HG02759 (cell line): ENCODE measurements at regions not wholly inside any gene's neighbourhood (a gene's known extent, or its start where the extent isn't known, plus 50 kb on each side); places are given as distances from the start of the nearest gene placed in this dataset.
"Not testable (repeated sequence)": the region's sequence is repeated elsewhere in the genome, so short reads cannot be mapped to it uniquely, and the experiment has no call there.

ENCODE experiments used
- ATAC-seq: cut with Tn5 transposase; IDR thresholded peaks from one replicate; pipeline ENCODE4 v1.9.1; 2021; ENCODE audit warnings: mild to moderate bottlenecking, moderate library complexity; ENCODE audit not compliant: unreplicated experiment

DNA sequence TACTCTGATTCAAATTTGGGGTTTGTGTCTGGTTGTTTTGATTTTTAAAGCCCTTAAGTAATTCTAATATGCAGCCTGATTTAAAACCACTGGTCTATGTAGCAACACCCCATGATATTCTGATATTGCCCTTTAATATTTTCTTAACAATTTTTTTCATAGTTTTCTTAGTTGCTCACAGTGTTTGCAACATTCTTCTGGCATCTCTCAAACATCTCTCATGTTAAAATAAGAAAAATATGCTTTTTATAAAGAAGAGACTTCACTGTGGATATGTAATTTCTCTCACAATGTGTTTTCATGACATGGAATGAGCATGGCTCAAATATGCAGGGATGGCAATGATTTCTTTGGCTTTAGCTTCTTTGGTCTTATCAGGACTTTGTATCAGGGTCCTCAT is 183.7 kb downstream of the TAF11L14 start:
- ATAC-seq, result no peak

DNA sequence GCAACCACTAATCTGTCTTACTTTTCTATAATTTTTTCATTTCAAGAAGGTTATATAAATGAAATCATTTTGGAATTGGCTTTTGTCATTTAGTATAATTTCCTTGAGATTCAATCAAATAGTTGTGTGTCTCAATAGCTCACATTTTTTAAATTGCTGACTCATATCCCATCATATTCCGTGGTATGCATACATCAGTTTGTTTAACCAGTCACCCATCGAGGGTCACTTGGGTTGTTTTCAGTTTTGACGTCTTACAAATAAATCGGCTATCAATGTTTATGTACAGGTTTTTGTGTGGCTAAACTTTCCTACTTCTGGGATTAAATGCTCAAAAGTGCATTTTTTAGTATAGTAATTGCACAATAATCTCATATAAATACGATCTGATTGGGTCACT is 185.5 kb downstream of the TAF11L14 start:
- ATAC-seq, result no peak

DNA sequence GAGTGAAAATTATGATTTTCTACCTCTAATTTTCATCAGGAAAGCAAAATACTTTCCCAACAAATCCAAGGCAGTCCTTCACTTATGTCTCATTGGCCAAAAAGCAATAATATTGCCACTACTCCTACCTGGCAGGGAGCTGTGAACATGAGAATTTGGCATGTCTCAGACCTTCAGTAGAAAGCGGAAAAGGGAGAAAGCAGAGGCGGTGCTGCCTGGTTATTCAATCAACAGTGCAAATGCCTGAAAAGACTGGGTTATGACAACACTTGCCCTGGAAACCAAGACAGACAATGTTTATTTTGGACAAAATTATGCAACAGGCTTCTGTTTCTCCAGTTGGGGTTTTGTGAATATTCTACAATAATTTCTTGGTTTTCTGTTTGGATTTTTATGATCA is 194.4 kb downstream of the TAF11L14 start:
- ATAC-seq, result no peak

DNA sequence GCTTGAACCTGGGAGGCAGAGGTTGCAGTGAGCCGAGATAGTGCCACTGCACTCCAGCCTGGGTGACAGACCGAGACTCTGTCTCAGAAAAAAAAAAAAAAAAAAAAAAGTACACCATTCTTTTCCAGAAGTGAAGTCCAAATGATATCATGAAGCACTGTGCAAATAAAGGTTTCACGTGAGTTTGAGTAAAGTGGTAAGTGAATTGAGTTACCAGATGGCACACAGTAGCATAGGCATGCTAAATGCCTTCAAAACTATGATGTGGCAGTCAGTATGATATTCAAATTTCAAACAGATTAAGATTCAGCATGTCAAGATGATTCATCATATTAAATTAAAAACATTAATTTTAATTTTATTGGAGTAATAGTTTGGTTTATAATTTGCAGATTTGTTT is 195.2 kb downstream of the TAF11L14 start:
- ATAC-seq, result no peak

DNA sequence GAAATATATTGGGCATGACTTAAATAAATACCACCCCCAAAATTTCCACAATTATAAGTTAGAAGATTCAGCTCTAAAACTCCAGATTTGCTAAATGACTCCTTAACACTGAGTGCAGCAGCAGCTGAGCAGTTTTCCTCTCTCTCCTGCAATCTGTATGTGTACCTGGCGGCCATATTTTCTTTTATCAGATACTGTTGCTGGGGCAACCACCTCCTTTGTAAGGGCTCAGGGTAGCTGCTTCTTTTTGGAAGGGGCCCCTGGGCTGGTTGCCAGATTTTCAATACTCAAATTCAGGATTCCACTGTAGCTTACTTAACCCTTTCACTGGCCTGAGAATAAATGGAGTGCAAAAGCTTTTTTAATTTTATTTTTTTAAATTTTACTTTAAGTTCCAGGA is 197.0 kb downstream of the TAF11L14 start:
- no peak for ATAC-seq

DNA sequence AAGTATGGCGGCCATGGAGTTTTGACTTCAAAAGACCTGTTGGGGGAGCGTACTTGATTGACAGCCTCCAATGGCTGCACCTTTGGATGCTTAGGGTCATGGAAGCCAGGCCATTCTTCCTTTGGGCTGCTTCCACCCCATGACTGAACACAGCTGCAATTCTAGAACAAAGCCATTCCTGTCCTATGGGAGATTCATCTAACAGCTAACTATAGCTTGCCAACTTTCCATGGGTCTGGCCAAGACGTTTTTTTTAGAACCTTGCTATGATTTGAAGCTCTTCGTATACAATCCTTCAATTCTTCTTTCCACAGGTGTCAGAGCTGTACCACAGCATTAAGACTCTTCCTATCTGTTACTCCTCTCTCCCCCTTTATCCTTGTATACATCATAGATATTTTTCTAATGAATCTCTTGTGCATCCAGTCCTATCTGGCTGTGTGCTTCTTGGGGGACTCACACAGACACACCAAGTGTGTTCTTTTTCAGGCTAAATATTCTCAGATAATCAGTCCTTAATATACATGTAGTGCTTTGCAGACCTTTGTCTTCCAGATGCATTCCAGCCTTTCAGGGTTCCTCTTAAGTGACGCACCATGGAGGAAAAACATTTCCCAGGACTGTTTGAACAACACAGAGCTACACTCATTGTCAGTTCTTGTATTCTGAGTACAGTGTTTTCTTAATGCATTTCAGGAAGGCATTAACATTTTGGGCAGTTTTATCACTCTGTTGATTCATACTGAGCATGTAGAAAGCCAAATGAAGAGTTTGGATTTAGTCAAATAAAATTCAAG is 198.9 kb downstream of the TAF11L14 start:
- no peak for ATAC-seq

DNA sequence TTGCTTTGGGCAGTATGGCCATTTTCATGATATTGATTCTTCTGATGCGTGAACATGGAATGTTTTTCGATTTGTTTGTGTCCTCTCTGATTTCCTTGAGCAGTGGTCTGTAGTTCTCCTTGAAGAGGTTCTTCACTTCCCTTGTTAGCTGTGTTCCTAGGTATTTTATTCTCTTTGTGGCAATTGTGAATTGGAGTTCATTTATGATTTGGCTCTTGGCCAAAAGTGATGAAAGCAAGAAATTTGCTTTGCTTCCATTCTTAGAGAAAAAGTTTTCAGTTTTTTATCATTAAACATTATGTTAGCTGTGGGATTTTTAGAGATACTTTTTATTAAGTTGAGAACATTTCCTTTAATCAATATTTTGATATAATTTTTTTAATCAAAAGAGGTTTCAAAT is 203.5 kb downstream of the TAF11L14 start:
- no peak for ATAC-seq

DNA sequence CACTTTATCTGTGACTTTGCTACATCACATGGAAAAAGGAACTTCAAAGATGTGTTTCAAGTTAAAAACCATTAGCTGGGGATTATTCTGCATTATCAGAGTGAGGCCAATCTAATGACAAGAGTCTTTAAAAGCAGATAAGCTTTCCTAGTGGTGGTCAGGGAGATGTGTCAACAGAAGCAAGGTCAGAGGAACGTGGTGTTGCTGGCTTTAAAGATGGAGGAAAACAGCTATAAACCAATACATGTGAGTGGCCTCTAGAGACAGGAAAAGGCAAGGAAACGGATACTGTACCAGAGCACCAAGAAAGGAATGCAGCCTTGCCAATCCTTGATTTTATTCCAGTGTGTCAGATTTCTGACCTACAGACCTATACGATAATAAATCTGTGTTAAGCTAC is 204.2 kb downstream of the TAF11L14 start:
- ATAC-seq, result no peak

DNA sequence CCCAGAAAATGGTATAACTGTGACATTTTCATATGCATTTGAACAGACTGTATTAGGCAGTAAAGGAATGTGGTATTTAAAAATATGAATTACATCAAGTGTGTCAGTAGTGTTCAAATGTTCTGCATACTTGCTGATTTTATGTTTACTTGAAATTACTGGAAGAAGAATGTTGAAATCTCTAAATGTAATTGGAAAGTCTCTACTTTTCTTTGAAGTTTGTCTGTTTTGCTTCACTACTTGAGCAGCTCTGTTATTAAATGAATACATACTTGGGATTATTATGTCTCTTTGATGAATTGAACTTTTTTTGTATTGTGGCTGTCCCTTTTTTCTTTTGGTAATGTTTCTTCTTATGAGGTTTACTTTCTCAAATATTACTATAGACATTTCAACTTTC is 205.6 kb downstream of the TAF11L14 start:
- ATAC-seq, result no peak

DNA sequence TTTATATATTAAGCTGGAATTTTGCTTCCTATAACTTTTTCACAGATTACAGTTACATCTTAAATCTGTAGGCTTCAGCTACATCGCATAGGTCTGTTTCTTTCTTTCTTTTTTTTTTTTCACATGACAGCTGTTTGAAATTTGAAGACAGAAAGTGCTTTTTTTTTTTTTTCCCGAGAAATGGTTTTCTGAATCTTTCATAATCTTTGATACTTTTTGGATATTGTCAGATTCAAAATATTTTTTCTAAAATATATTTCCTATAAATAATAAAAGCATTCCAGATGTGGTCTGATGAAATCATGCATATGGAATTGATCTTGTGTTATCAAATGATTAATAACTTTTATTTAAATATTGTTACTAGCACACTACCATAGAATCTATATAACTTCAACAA is 212.2 kb downstream of the TAF11L14 start:
- no peak for ATAC-seq

DNA sequence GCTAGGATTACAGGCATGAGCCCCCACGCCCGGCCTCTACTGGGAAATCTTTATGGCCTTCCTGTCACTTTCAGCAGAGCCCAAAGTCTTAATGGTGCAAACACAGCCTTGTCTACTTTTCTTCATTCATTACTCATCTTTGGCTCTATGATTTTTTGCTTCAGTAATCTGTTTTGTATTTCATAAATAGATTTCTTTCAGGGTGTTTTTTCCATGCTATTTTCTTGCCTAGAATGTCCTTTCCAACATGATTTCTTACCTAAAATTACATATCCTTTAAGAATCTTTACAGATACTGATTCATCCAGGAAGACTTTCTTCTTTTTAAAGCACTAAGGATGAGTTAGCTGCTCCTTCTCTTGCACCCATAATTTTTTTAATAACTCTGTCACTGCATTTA is 213.0 kb downstream of the TAF11L14 start:
- no peak for ATAC-seq

DNA sequence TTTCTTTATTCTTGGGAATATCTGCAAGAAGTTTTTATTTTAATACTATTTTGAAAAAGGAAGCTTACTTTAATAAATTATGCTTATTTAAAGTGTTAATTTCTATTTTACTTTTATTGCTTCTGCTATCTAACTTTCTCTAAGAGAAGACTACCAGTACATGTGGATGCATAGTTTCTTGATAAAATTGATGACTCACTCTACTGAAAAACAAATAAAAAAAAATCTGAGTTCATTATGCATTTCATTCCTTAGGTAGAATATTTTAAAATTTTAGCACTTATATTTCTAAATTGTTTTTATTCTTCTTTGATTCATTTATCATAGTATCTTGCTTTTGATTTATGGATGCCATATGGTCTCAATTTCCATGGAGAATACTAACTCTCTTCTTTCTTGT is 217.9 kb downstream of the TAF11L14 start:
- no peak for ATAC-seq

DNA sequence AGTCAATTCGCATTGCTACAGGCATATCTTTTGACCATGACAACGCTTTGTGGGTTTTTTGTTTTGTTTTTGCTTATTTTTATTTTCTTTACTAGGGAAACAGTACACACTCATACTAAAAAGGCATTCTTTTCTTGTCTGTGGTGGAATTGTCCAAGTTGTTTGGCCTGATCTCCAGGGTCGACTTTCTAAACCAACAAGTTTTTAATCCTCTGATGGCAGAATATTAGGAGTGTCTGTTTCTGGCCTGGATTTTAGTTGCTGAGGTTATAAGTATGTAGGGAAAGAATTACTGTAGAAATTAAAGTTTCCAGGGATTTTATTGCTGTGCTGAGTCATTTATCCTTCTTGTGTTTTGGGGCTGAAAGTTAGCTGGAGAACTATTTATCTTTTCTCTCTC is 218.5 kb downstream of the TAF11L14 start:
- ATAC-seq, result no peak

DNA sequence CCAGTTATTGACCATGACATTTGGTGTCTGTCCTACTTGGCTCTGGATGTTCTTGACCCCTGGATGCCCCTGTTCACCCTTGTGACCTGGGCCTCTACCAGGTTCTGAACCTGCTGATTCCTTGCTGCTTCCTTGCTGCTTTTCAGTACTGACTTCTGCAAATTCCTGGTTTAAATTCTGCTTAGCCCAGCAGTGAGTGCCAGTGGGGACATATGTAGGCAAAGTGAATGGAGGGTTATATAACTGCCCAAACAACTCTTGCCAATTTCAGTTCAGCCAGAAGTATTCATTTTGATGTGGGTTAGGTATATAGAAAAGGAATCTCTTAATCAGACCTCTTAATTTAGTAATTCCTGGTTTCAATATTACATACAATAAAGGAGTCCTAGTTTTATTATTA is 220.6 kb downstream of the TAF11L14 start:
- ATAC-seq, result no peak

DNA sequence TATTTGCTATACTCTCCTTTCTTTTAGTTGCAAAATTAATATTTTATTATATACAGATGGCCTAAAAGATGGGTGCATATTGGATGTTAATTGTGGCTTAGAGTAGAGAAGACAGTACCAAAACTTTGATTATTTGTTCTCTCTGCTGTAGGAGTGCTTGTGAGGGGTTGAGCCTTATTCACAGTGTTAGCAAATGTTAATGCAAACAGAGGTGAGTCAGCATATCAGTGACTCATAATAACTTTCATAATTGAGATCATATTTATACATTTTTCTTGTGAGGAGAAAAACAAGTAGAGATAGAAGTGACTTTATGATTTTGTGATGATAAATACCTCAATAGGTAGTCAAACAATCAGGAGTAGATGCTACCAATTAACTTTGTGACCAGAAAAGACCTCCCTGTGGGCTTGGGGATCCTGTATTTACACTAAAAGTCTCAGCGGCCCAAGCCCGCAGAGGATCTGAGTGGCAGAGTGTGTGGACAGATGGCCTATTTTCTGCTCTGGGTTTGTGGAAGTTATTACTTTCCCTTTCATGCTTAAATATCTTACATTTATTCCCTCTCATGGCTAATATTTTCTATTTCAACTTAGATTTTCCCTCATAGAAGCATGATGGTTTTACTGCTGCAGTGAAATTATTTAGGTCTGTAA is 226.5 kb downstream of the TAF11L14 start:
- no peak for ATAC-seq

DNA sequence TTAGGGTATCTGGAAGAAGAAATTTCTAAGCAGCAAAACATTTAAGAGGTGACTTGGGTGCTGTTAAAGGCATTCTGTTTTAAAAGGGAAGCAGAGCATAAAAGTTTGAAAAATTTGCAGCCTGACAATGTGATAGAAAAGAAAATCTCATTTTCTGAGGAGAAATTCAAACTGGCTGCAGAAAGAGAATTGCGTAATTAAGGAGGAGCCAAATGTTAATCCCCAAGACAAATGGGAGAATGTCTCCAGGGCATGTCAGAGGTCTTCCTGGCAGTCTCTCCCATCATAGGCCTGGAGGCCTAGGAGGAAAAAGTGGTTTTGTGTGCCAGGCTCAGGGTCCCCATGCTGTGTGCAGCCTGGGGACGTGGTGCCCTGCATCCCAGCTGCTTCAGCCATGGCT is 230.6 kb downstream of the TAF11L14 start:
- ATAC-seq, result not testable (repeated sequence)

DNA sequence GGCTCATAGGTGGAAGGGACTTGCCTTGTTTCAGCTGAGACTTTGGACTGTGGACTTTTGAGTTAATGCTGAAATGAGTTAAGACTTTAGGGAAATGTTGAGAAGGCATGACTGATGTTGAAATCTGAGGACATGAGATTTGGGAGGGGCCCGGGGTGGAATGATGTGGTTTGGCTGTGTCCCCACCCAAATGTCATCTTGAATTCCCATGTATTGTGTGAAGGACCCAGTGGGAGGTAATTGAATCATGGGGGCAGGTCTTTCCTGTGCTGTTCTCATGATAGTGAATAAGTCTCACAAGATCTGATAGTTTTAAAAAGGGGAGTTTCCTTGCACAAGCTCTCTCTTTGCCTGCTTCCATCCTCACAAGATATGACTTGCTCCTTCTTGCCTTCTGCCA is 231.7 kb downstream of the TAF11L14 start:
- ATAC-seq, result not testable (repeated sequence)

DNA sequence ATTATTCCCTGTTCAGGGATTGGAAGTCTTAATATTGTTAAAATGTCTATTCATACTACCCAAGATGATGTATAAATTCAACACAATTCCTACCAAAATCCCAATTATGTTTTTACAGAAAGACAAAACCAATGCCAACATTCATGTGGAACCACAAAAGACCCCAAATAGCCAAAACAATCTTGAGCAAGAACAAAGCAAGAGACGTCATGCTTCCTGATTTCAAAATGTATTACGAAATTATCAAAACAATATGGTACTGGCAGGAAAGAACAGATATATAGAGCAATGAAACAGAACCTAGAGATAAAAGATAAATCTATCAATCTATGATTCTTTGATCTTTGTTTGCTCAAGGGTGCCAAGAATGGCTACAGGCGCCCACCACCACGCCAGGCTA is 237.9 kb downstream of the TAF11L14 start:
- no peak for ATAC-seq

DNA sequence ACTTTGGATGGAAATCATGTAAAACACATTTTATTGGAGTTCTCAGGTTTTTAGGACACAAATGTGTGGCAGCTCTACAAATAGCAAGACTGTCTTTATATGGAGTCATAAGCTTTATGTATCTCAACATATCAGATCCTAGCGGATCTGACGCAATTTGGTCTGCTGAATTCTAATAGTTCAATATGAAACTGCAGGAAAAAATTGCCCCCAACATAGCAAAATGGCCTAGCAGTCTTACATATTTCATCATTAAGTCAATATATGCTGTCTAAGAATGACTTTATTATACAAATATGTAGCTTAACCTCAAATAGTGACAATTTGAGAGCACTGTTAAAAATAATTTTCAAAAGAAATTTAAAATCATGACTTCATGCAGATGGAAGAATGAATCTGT is 244.3 kb downstream of the TAF11L14 start:
- ATAC-seq, result no peak

DNA sequence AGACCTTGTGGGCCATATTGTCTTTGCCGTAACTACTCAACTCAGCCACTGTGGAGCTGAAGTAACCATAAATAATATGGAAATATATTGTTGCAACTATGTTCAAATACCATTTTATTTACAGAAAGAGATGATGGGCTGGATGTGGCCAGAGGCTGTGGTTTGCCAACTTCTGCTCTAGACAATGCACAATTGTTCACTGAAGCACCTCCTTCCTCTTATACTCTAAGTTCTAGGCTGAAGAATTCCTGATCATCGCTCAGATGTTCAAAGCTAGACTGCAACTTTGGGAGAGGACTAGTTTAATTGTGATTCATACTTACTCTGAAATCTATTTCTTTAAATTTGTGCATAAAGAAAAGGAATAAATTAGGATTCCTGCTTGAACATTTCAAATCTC is 245.0 kb downstream of the TAF11L14 start:
- ATAC-seq, result no peak

DNA sequence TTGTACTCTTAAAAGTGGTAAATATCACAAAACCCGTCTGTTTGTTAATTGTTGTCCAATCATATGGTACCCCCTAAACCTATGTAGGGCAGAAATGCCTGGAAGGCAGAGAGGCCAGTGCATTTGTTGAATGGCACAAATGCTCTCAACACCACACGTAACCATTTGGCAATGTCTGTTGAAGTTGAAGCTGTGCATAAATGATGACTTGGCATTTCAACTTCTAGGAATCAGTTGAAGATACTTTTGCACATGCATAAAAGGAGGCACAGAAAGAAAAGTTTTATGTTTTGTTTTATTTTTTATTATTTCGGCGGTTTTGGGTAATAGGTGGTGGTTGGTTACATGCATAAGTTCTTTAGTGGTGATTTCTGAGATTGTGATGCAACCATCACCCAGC is 246.6 kb downstream of the TAF11L14 start:
- ATAC-seq, result no peak

DNA sequence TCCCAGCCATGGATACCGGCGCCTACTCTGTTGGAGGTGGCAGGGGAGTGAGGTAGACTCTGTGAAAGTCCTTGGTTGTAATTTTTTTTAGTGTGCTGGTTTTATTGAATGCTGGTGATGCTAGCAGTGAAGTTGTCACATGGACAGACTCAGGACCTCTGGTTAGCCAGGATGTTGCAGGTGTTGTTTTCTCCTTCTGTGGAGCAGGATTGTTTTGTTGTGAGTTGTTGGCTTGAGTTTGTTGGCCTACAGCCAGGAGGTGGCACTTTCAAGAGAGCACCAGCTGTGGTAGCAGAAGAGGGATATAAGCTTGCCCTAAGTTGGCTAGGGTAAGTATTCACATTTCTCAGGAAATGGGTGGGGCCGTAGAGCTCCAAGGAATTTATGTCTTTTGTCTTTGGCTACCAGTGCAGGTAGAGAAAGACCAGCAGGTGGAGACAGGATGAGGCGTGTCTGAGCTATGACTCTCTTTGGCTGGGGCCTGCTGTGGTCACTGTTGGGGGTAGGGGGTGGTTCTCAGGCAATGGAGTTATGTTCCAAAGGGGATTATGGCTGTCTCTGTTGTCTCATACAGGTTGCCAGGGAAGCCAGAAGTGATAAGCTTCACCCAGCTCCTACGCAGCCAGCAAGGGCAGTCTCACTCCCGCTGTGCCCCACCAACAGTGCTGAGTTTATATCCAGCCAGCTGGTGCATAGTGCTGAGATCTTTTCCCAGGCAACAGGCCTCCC is 248.7 kb downstream of the TAF11L14 start:
- ATAC-seq, result no peak
